ENCODE measurements at regions not wholly inside any gene's neighbourhood (a gene's known extent, or its start where the extent isn't known, plus 50 kb on each side); places are given as distances from the start of the nearest gene placed in this dataset.

- DNase-seq = no peak
Observed at GRCh38 chr11:19353287-19353850, 112.6 kb upstream of the E2F8 start.

GRCh38 chr11:19352771-19353160, 112.0 kb upstream of the E2F8 start:
- DNase-seq = no peak

GRCh38 chr11:19352072-19352770, 111.5 kb upstream of the E2F8 start:
- DNase-seq = no peak

GRCh38 chr11:19351426-19351825, 110.7 kb upstream of the E2F8 start:
- DNase-seq = no peak

- DNase-seq = no peak
Observed at GRCh38 chr11:19350160-19350559, 109.4 kb upstream of the E2F8 start.

GRCh38 chr11:19349340-19350025, 108.7 kb upstream of the E2F8 start:
- DNase-seq = no peak

GRCh38 chr11:19347911-19348310, 107.2 kb upstream of the E2F8 start:
- DNase-seq = no peak

GRCh38 chr11:19345848-19346681, 105.3 kb upstream of the E2F8 start:
- no peak for DNase-seq

- DNase-seq = no peak
Observed at GRCh38 chr11:19345519-19345847, 104.7 kb upstream of the E2F8 start.

- no peak for DNase-seq
Observed at GRCh38 chr11:19344661-19345518, 104.1 kb upstream of the E2F8 start.

- DNase-seq = no peak
Observed at GRCh38 chr11:19342036-19342435, 101.3 kb upstream of the E2F8 start.

GRCh38 chr11:19338375-19338774, 97.6 kb upstream of the E2F8 start:
- no peak for DNase-seq

- DNase-seq = no peak
Observed at GRCh38 chr11:19337779-19338178, 97.0 kb upstream of the E2F8 start.

- no peak for DNase-seq
Observed at GRCh38 chr11:19336331-19336730, 95.6 kb upstream of the E2F8 start.

GRCh38 chr11:19332476-19332875, 91.7 kb upstream of the E2F8 start:
- DNase-seq = no peak

- DNase-seq = no peak
Observed at GRCh38 chr11:19330416-19330815, 89.7 kb upstream of the E2F8 start.

GRCh38 chr11:19329970-19330369, 89.2 kb upstream of the E2F8 start:
- DNase-seq = no peak

- no peak for DNase-seq
Observed at GRCh38 chr11:19328586-19329311, 88.0 kb upstream of the E2F8 start.

GRCh38 chr11:19327280-19327679, 86.5 kb upstream of the E2F8 start:
- no peak for DNase-seq

- DNase-seq = no peak
Observed at GRCh38 chr11:19326499-19326898, 85.8 kb upstream of the E2F8 start.

GRCh38 chr11:19323502-19323901, 82.8 kb upstream of the E2F8 start:
- DNase-seq = no peak

GRCh38 chr11:19321351-19321750, 80.6 kb upstream of the E2F8 start:
- DNase-seq = no peak
